GM20000 (cell line): ENCODE measurements at regions not wholly inside any gene's neighbourhood (a gene's known extent, or its start where the extent isn't known, plus 50 kb on each side); places are given as distances from the start of the nearest gene placed in this dataset.

Experiments
- DNase-seq: peaks from one replicate; pipeline ENCODE4 v3.0.0; 2012; ENCODE audit warnings: low spot score
- CTCF ChIP-seq: IDR thresholded peaks from 2 replicates; pipeline ENCODE4 v1.5.1; 2012; ENCODE audit warnings: mild to moderate bottlenecking, control low read depth; ENCODE audit errors: extremely low read depth, missing control alignments

DNA sequence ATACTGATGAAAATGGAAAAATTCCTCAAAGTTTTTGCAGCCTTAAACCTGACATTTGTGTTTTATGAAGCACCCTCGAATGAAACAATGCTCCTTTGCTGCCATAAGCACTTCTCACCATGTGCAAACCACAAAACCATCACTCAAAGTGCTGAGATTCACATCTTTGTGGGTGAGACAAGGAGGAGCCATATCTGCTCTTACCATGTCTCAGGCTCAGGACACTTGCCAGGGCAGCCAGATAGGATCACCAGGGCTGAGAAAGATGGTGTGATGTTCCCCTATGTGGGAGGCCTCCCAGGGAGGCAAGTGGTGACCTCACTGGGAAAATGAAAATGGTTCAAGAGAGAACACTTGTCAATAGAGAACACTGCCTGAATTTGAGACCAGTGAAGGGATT is 120.4 kb downstream of the CCDC34 start:
- no peak for DNase-seq
- TF ChIP-seq CTCF, result no peak

DNA sequence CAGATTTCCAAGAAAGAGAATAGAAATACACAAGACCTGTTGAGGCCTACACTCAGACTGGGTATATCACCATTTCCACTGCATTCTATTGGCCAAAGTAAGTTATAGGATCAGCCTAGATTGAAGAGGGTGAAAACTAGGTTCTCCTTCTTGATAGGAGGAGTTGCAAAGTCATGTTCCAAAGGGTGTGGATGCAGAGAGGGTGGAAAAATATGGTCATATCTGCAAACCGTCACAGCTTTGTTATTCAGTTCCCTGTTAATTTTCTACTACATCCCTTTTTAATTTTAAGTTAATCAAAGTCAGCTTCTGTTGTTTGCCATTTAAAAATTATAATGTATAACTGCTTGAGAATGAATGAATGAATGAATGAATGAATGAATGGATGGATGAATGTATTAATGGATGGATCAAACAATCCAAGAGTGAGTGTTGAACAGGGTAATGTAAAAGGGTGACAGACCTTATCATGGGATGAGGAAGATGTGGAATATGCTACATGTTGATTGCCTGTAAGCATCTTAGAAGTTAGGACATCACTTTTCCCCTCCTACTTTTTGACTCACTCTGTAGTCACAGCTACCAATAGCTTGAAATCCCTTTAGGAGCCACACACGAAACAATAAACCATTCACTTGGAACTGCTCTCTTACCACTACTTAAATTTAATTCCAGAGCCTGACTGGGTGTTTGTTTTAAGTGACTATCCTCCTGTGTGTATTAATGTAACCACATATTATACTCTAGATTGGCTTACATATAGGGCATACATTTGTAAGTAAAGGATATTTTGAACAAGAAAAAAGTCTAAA is 121.5 kb downstream of the CCDC34 start:
- TF ChIP-seq CTCF, result no peak
- DNase-seq, result no peak

DNA sequence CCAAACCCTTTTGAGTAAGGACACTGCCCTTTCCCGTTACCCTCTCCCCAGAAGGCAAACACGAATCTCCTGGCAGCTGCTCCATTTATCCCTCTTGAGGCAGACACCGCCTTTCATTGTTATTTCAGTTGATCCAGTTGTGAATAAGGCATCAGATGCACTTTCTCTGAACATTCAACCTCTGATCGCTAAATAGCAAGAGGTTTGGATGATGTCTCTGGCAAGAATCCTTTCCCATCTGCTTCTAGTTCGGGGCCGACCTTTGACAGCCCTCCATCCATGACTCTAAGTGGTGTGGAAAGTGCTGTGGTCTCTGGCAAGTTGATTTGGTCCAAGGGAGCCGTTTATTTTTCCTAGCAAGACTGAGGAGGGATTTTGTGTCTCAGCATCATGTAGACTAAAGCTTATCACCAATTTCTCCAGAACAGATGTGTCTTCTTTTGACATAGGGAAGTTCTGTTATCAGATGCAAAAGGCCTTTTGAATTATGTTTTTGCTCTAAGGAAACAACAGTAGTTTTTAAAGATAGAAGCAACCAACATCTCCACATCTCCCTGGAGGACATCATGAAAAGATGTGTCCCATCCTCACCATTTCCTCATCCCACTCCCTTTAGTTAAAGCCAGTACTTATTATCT is 123.6 kb downstream of the CCDC34 start:
- DNase-seq, result no peak
- no peak for TF ChIP-seq CTCF

DNA sequence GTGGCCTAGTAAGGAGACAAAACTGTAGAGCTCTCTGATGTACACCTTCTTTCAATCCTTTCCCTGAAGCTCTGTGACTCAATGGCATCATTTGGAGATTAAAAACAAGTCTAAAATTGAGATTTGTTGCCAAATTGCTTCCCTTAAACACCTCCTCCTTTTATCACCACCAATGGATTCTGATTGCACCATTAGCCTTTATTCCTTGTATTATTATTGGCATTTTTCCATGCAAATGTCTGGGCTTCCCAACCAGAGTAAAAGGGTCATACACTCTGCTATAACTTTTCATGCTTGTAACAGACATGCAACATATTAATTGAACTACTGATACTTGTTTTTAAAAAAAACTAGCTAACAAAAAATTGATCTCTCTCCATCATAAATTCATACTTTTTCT is 124.2 kb downstream of the CCDC34 start:
- no peak for TF ChIP-seq CTCF
- DNase-seq, result no peak

DNA sequence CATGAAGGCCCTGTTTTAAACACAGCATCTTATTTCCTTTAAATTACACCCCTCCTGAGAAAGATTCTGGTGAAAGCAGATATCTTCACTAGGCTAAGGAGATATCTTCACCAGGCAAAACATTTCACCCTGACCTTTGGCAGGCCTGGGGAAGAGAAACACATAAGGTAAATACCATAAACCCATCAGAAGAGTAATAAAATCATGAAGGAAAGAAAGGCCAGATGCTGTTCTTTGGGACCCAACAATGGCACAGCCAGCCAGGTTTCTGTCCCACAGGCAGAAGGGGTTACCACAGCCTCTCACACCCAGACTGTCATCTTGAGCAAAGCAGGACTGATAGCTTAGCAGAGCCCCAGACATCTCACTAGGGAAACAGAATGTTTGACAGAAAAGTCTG is 125.4 kb downstream of the CCDC34 start:
- DNase-seq, result no peak
- no peak for TF ChIP-seq CTCF

DNA sequence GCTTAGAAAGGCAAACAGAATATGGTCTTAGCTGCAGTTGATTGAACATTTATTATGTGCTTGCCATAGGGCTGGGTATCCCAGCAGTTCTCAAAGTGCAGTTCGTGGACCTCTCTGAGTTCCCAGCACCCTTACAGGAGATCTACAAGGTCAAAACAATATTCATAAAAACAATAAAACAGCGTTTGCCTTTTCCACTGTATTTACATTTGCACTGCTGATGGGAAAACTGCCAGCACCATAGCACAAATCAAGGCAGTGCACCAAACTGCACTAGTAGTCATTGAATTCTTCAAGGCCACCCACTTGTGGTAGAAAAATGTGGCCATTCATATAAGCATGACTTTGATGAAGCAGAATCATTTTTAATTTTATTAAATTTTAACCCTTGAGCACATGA is 128.1 kb downstream of the CCDC34 start:
- DNase-seq, result no peak
- TF ChIP-seq CTCF, result no peak

DNA sequence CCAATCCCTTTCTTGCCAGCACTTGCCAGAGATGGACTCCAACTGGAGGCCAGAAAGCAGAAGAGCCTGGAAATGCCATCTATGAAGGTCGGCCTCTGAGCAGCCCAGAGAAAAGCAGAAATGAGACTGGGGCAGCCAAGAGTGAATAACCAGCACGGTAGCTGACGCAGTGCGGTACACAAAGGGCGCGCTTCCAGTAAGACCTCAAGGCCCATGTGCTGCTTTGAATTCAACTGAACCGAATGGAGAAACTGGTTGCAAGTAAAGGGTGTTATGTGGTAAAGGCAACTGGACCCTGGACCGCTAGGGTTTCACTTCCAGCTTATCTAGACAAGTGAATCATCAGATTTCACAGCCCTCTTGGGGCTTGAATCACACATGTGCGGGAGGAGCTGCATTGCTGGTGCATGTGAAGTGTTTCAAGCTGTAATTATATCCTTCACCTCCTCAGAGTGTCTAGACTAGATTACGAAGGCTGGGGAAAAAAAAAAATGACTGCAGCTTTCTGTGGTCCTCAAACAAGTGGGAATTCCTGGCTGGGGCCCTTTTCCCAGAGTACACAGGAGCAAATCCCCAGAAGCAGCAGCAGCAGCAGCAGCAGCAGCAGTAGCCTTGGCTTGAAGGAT is 128.9 kb downstream of the CCDC34 start:
- TF ChIP-seq CTCF, result no peak
- DNase-seq, result peak; percentile 44
